GM23338 (cell line): ENCODE measurements at regions not wholly inside any gene's neighbourhood (a gene's known extent, or its start where the extent isn't known, plus 50 kb on each side); places are given as distances from the start of the nearest gene placed in this dataset.

Experiments
- ATAC-seq: fragments of 200-7000 bp; cut with Tn5 transposase; 3 replicates; pipeline ENCODE4 v1.9.1; 2020
- DNase-seq: peaks from one replicate; pipeline ENCODE4 v3.0.0-alpha.2; 2015; ENCODE audit warnings: low spot score
- H2AFZ ChIP-seq: fragments of 200-600 bp; sonication (generic); 2 replicates; pipeline ENCODE4 v1.8.0; 2016; ENCODE audit warnings: antibody characterized with exemption, mild to moderate bottlenecking, moderate library complexity
- H3F3A ChIP-seq: fragments of 200-600 bp; sonication (generic); replicated peaks from 2 replicates; pipeline ENCODE4 v1.8.0; 2017; ENCODE audit warnings: antibody characterized with exemption, mixed run types, low read depth
- H3K27ac ChIP-seq: fragments of 200-600 bp; sonication (generic); 2 replicates; pipeline ENCODE4 v1.6.1; 2016; ENCODE audit warnings: low read depth
- H3K27me3 ChIP-seq: fragments of 200-600 bp; sonication (generic); 2 replicates; pipeline ENCODE4 v1.8.0; 2016; ENCODE audit warnings: mild to moderate bottlenecking, mixed run types, moderate library complexity; ENCODE audit not compliant: insufficient read depth
- H3K36me3 ChIP-seq: fragments of 200-600 bp; sonication (generic); 2 replicates; pipeline ENCODE4 v1.8.0; 2016; ENCODE audit warnings: mild to moderate bottlenecking; ENCODE audit not compliant: insufficient read depth
- H3K4me1 ChIP-seq: fragments of 200-600 bp; sonication (generic); 2 replicates; pipeline ENCODE4 v1.8.0; 2016; ENCODE audit warnings: mild to moderate bottlenecking, moderate library complexity; ENCODE audit not compliant: insufficient read depth
- H3K4me2 ChIP-seq: fragments of 200-600 bp; sonication (generic); 2 replicates; pipeline ENCODE4 v1.7.1; 2017; ENCODE audit warnings: mixed run types
- H3K4me3 ChIP-seq: fragments of 200-600 bp; sonication (generic); 2 replicates; pipeline ENCODE4 v1.6.1; 2016; ENCODE audit warnings: mixed run types
- H3K79me2 ChIP-seq: fragments of 200-600 bp; sonication (generic); replicated peaks from 2 replicates; pipeline ENCODE4 v1.8.0; 2017; ENCODE audit warnings: mild to moderate bottlenecking; ENCODE audit not compliant: insufficient read depth
- H3K9me2 ChIP-seq: fragments of 200-600 bp; sonication (generic); 2 replicates; pipeline ENCODE4 v1.8.0; 2017; ENCODE audit not compliant: insufficient read depth
- H4K20me1 ChIP-seq: fragments of 200-600 bp; sonication (generic); replicated peaks from 2 replicates; pipeline ENCODE4 v1.8.0; 2017; ENCODE audit warnings: mild to moderate bottlenecking; ENCODE audit not compliant: insufficient read depth
- H3K27ac Mint-ChIP-seq: 2 replicates; pipeline ENCODE4 v1.8.0; 2020; ENCODE audit warnings: inconsistent platforms, mild to moderate bottlenecking, moderate library complexity, mixed read lengths
- H3K27me3 Mint-ChIP-seq: 3 replicates; pipeline ENCODE4 v1.8.0; 2022; ENCODE audit warnings: low read depth, mild to moderate bottlenecking, moderate library complexity, mixed read lengths, inconsistent platforms; ENCODE audit not compliant: insufficient read depth, poor library complexity
- H3K36me3 Mint-ChIP-seq: 3 replicates; pipeline ENCODE4 v1.8.0; 2021; ENCODE audit warnings: low read depth, mild to moderate bottlenecking, inconsistent platforms, moderate library complexity, mixed read lengths
- H3K4me1 Mint-ChIP-seq: 3 replicates; pipeline ENCODE4 v1.8.0; 2020; ENCODE audit warnings: mild to moderate bottlenecking, inconsistent platforms, mixed read lengths
- H3K4me3 Mint-ChIP-seq: 3 replicates; pipeline ENCODE4 v1.8.0; 2021; ENCODE audit warnings: moderate library complexity, mild to moderate bottlenecking, inconsistent platforms, mixed read lengths
- H3K9me3 Mint-ChIP-seq: 3 replicates; pipeline ENCODE4 v1.8.0; 2020; ENCODE audit warnings: moderate library complexity, mild to moderate bottlenecking, inconsistent platforms, mixed read lengths
- CREB1 ChIP-seq: fragments of 250-450 bp; sonication (Bioruptor Pico); IDR thresholded peaks from 2 replicates; pipeline ENCODE4 v1.5.0; 2020; ENCODE audit warnings: low read depth, mild to moderate bottlenecking, moderate library complexity
- CTCF ChIP-seq, 2 experiments: fragments of 200-600 bp in 1 of 2; sonication (generic) in 1 of 2; conservative IDR thresholded peaks; 2 replicates each; pipeline versions ENCODE4 v1.5.1 to v1.6.1; 2016 to 2017; ENCODE audit warnings: antibody characterized with exemption in 2 of 2, low read depth in 2 of 2, mild to moderate bottlenecking in 2 of 2, moderate library complexity in 1 of 2
- ETS1 ChIP-seq: IDR thresholded peaks from 2 replicates; pipeline ENCODE4 v1.6.1; 2016; ENCODE audit warnings: antibody characterized with exemption
- EZH2 ChIP-seq: fragments of 200-600 bp; sonication (generic); IDR thresholded peaks from one replicate; pipeline ENCODE4 v1.8.0; 2017; ENCODE audit warnings: antibody characterized with exemption, mild to moderate bottlenecking, low read depth; ENCODE audit not compliant: unreplicated experiment
- EZH2phosphoT487 ChIP-seq: fragments of 200-600 bp; sonication (generic); IDR thresholded peaks from one replicate; pipeline ENCODE4 v1.8.1; 2018; ENCODE audit warnings: antibody characterized with exemption; ENCODE audit not compliant: unreplicated experiment
- JUNB ChIP-seq: IDR thresholded peaks from one replicate; pipeline ENCODE4 v1.6.1; 2016; ENCODE audit warnings: antibody characterized with exemption; ENCODE audit not compliant: unreplicated experiment
- NANOG ChIP-seq: IDR thresholded peaks from 2 replicates; pipeline ENCODE4 v1.6.1; 2016; ENCODE audit warnings: antibody characterized with exemption, borderline replicate concordance
- POLR2AphosphoS5 ChIP-seq: IDR thresholded peaks from 2 replicates; pipeline ENCODE4 v1.6.1; 2016; ENCODE audit warnings: antibody characterized with exemption, low read depth
- REST ChIP-seq: IDR thresholded peaks from one replicate; pipeline ENCODE4 v1.6.1; 2018; ENCODE audit warnings: antibody characterized with exemption; ENCODE audit not compliant: unreplicated experiment
- STAT1 ChIP-seq: IDR thresholded peaks from one replicate; pipeline ENCODE4 v1.6.1; 2016; ENCODE audit warnings: antibody characterized with exemption; ENCODE audit not compliant: unreplicated experiment
- ZNF114 ChIP-seq: fragments of 250-450 bp; sonication (Bioruptor Pico); IDR thresholded peaks from 2 replicates; pipeline ENCODE4 v1.5.0; 2020; ENCODE audit warnings: mild to moderate bottlenecking, moderate library complexity
- ZNF331 ChIP-seq: fragments of 250-450 bp; sonication (Bioruptor Pico); IDR thresholded peaks from 2 replicates; pipeline ENCODE4 v1.5.0; 2020; ENCODE audit warnings: low read depth, mild to moderate bottlenecking, moderate library complexity
- ZNF462 ChIP-seq: fragments of 250-450 bp; sonication (Bioruptor Pico); IDR thresholded peaks from 2 replicates; pipeline ENCODE4 v1.5.0; 2020; ENCODE audit warnings: mild to moderate bottlenecking, moderate library complexity

GRCh38 chr2:12043131-12043530 is 296.7 kb downstream of the LPIN1 start:
- Mint-ChIP-seq H3K4me1 (no peaks in the 10 kb centered on the region; the same call in 2 of the 3 replicates), H3K27me3 (peaks cover 6% of the 10 kb centered on the region), H3K27ac (no peak overlapping the region), H3K36me3 (no peaks in the 10 kb centered on the region), H3K9me3 (peaks cover 10% of the 10 kb centered on the region; the same call in 2 of the 3 replicates), H3K4me3 (no peak overlapping the region)
- TF ChIP-seq ZNF462 (no peak), EZH2 (no peak), JUNB (no peak), NANOG (no peak), EZH2phosphoT487 (no peak), CREB1 (CRISPR knock-in tag) (no peak), CTCF (conservative IDR thresholded peaks at IDR 0.05; ENCODE audit: low read depth in 2 of 2) (no peak), STAT1 (no peak), ZNF331 (CRISPR knock-in tag) (no peak), ETS1 (no peak), ZNF114 (CRISPR knock-in tag) (no peak), POLR2AphosphoS5 (no peak), REST (no peak)
- H3K27ac ChIP-seq: no peak overlapping the region
- H3K9me2 ChIP-seq: peaks cover 19% of the 10 kb centered on the region; the same call in 1 of the 2 replicates
- H3K4me3 ChIP-seq: no peak overlapping the region
- H3K79me2 ChIP-seq: no peaks in the 10 kb centered on the region
- no peak overlapping the region for H2AFZ ChIP-seq
- no peaks in the 10 kb centered on the region for H3F3A ChIP-seq
- H3K36me3 ChIP-seq: no peaks in the 10 kb centered on the region
- H3K27me3 ChIP-seq: no peaks in the 10 kb centered on the region
- ATAC-seq: no peak
- no peaks in the 10 kb centered on the region for H4K20me1 ChIP-seq
- DNase-seq: no peak
- H3K4me2 ChIP-seq: no peak overlapping the region
- H3K4me1 ChIP-seq: no peaks in the 10 kb centered on the region
